Lung (tissue), 11 donors: ENCODE measurements at regions not wholly inside any gene's neighbourhood (a gene's known extent, or its start where the extent isn't known, plus 50 kb on each side); places are given as distances from the start of the nearest gene placed in this dataset.

Source experiments
- ATAC-seq: fragments of 200-7000 bp; cut with Tn5 transposase; one replicate; pipeline ENCODE4 v1.9.1; 2020; ENCODE audit warnings: moderate number of reproducible peaks; ENCODE audit not compliant: insufficient read depth, low FRiP score
- DNase-seq, 3 donors: peaks; one replicate each; pipeline ENCODE4 v3.0.0-alpha.2; 2013 to 2017
- H3K27ac ChIP-seq, 2 donors: one replicate each; pipeline ENCODE4 v1.5.1; 2013; ENCODE audit warnings: mild to moderate bottlenecking in 2 of 2, moderate library complexity in 2 of 2, control low read depth in 1 of 2, inconsistent platforms in 1 of 2, low read depth in 1 of 2, low read length in 1 of 2
- H3K27me3 ChIP-seq, 3 donors: one replicate each; pipeline ENCODE4 v1.5.1; 2013; ENCODE audit warnings: low read length in 2 of 3; ENCODE audit not compliant: control insufficient read depth in 3 of 3, insufficient read depth in 3 of 3
- H3K36me3 ChIP-seq, 4 donors: one replicate each; pipeline ENCODE4 v1.5.1; 2013; ENCODE audit warnings: low read length in 4 of 4, mild to moderate bottlenecking in 1 of 4, moderate library complexity in 1 of 4; ENCODE audit not compliant: control insufficient read depth in 4 of 4, insufficient read depth in 4 of 4
- H3K4me1 ChIP-seq, 5 donors: one replicate each; pipeline ENCODE4 v1.5.1; 2013; ENCODE audit warnings: low read length in 5 of 5, mild to moderate bottlenecking in 2 of 5, moderate library complexity in 1 of 5; ENCODE audit not compliant: control insufficient read depth in 5 of 5, insufficient read depth in 5 of 5
- H3K4me3 ChIP-seq: one replicate; pipeline ENCODE4 v1.5.1; 2013; ENCODE audit warnings: mild to moderate bottlenecking, control low read depth, moderate library complexity
- H3K9ac ChIP-seq, 2 donors: one replicate each; pipeline ENCODE4 v1.5.1; 2013; ENCODE audit warnings: low read length in 2 of 2, control low read depth in 1 of 2; ENCODE audit not compliant: insufficient read depth in 1 of 2
- H3K9me3 ChIP-seq, 4 donors: one replicate each; pipeline ENCODE4 v1.5.1; 2013; ENCODE audit warnings: low read length in 3 of 4, mild to moderate bottlenecking in 1 of 4, moderate library complexity in 1 of 4; ENCODE audit not compliant: control insufficient read depth in 4 of 4, insufficient read depth in 3 of 4
- WGBS, 2 donors: extraction: QIAGEN DNeasy Blood & Tissue Kit; methylation state at CpG; one replicate each; pipeline ENCODE4 v1.1.7; 2013; 5-methylcytosine and 5-hydroxymethylcytosine counted together
- TF ChIP-seq, protein P1 (sequence below): IDR thresholded peaks from 2 replicates; pipeline ENCODE4 v1.5.1; 2012; ENCODE audit warnings: mild to moderate bottlenecking; ENCODE audit errors: control extremely low read depth, extremely low read depth
- donor health status: control.
- donor health status: control.
- donor health status: Bipolar disorder and iron deficiency.
- donor health status: healthy.
- donor health status: DM: yes; HTN: yes; CAD: no.

DNA sequence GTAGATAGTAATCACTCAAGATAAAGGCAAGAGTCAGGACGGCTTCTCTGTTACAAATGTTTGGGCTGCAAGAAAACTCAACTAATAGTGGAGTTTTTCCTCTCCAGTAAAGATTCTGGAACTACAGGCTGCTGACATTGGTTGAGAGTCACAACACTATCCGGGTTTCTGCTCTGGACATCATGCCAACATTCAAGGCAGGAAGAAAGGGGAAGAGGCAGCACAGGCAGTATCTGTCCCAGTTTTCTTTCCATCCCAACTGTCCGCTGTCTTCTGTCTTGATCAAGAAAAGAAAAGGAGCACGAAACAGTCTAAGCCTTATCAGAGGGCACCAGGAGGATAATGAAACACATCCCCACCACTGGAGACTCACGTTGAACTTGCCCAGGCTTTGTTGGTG lies 132.1 kb downstream of the MAIP1 start:
- no peak overlapping the region for H3K4me3 ChIP-seq
- no peak for ATAC-seq

DNA sequence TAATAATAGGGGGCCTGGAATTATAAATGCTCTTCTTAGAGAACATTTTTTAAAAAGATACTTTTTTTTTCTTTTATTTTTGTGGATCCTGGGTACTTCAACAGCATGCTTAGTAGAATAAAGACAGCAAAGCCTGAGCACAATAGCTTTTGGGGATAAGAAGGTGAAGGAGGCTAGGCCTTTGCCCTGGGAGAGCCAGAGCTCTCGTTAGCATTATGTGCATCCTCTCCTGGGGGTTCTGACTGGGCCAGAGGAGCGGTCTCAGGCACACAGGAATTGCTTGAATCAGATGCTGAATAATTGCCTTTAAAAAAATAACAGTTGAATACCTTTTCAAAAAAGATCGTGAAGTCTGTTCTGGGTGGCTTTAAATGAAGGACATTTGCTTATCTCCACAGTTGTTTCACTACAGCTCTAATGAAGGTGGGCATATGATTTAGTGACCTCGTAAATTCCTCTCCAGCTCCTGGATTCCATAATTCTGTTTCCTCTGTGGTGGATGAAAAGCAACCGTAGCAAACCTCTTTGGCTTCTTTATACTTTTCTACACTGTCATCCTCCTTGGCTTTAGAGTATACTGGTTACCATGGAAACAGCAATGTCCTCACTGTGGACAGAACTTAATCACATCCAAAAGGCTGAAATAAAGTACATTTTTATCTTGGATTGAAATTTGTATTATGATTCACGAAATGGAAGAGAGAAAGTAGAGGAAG lies 133.8 kb downstream of the MAIP1 start:
- TF ChIP-seq, protein P1, sequence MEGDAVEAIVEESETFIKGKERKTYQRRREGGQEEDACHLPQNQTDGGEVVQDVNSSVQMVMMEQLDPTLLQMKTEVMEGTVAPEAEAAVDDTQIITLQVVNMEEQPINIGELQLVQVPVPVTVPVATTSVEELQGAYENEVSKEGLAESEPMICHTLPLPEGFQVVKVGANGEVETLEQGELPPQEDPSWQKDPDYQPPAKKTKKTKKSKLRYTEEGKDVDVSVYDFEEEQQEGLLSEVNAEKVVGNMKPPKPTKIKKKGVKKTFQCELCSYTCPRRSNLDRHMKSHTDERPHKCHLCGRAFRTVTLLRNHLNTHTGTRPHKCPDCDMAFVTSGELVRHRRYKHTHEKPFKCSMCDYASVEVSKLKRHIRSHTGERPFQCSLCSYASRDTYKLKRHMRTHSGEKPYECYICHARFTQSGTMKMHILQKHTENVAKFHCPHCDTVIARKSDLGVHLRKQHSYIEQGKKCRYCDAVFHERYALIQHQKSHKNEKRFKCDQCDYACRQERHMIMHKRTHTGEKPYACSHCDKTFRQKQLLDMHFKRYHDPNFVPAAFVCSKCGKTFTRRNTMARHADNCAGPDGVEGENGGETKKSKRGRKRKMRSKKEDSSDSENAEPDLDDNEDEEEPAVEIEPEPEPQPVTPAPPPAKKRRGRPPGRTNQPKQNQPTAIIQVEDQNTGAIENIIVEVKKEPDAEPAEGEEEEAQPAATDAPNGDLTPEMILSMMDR, result no peak
- ATAC-seq (no peak), DNase-seq (peak in 1 of 3 donors; percentile 27)
- H3K27ac ChIP-seq, result no peak overlapping the region
- no peaks in the 10 kb centered on the region for H3K36me3 ChIP-seq
- no peak overlapping the region for H3K9ac ChIP-seq
- 76 to 79% methylated on average over 6 of the region's 6 CpGs for WGBS, 2 donors
- no peaks in the 10 kb centered on the region for H3K9me3 ChIP-seq
- H3K27me3 ChIP-seq, result no peaks in the 10 kb centered on the region
- H3K4me3 ChIP-seq, result no peak overlapping the region
- H3K4me1 ChIP-seq, result peaks cover 0 to 2% (median 0%) of the 10 kb centered on the region in 5 donors

More for the DNA sequence above, 132.1 kb downstream of the MAIP1 start:
- Histone ChIP-seq H3K27me3 (no peaks in the 10 kb centered on the region), H3K4me1 (peaks cover 0 to 1% (median 0%) of the 10 kb centered on the region in 5 donors), H3K27ac (no peak overlapping the region), H3K9ac (no peak overlapping the region), H3K9me3 (no peaks in the 10 kb centered on the region), H3K36me3 (no peaks in the 10 kb centered on the region)
- TF ChIP-seq, protein P1, result no peak
- DNase-seq, result no peak
- WGBS, 2 donors, result 74 to 82% methylated on average over 5 of the region's 5 CpGs

DNA sequence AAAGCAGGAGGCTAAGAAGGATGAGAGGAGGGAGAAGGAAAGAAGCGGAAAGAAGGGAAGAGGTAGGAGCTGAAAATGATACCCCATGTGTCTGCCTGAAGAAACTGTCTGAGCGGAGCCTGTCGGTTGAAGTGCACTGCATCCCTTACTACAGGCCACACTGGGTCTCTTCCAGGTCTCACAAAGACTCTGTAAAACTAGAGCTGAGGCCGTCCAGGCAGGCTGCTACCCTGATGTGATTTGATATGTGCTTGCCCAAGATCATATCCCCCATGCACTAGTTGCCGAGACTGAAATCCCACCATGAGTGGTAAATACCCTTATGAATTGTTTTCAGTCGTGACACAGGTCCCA lies 134.4 kb downstream of the MAIP1 start:
- DNase-seq (no peak), ATAC-seq (no peak)
- TF ChIP-seq, protein P1, result no peak
- Histone ChIP-seq H3K27me3 (no peaks in the 10 kb centered on the region), H3K4me1 (peaks cover 0 to 7% (median 0%) of the 10 kb centered on the region in 5 donors), H3K36me3 (no peaks in the 10 kb centered on the region), H3K9ac (no peak overlapping the region), H3K27ac (no peak overlapping the region), H3K4me3 (no peak overlapping the region), H3K9me3 (no peaks in the 10 kb centered on the region)
- WGBS, 2 donors, result 73 to 80% methylated on average over 6 of the region's 6 CpGs

DNA sequence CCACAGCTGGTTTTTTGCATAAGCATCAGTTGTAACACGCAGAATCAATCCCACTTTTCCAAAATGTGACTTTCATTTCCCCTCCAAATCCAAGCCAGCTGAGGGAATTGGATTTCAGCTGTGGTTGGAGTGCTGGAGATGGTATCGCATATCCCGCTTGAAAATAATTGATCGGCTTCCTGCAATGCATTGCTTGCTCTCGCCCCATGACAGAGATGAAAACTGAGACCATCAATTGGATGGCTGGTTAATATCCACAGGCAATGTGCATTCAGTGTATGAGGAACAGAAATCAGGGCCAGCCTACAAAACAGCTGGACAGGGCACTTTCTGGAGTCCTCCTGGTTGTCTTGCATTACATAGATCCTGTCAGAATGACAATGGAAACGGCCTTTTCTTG lies 135.3 kb downstream of the MAIP1 start:
- Histone ChIP-seq H3K9ac (no peak overlapping the region), H3K27ac (no peak overlapping the region), H3K27me3 (no peaks in the 10 kb centered on the region), H3K4me3 (no peak overlapping the region), H3K9me3 (no peaks in the 10 kb centered on the region), H3K4me1 (peaks cover 0 to 13% (median 0%) of the 10 kb centered on the region in 5 donors), H3K36me3 (no peaks in the 10 kb centered on the region)
- TF ChIP-seq, protein P1, result no peak
- WGBS, 2 donors, result 92 to 93% methylated on average over 6 of the region's 6 CpGs
- DNase-seq (no peak), ATAC-seq (no peak)
